GM12891 (cell line): ENCODE measurements at regions not wholly inside any gene's neighbourhood (a gene's known extent, or its start where the extent isn't known, plus 50 kb on each side); places are given as distances from the start of the nearest gene placed in this dataset.

Experiments used
- POLR2A ChIP-seq: IDR thresholded peaks from 2 replicates; pipeline ENCODE4 v1.6.1; 2011; ENCODE audit warnings: low read depth, low read length, control low read depth
- TAF1 ChIP-seq: IDR thresholded peaks from 2 replicates; pipeline ENCODE4 v1.6.1; 2011; ENCODE audit warnings: low read depth, low read length, control low read depth

DNA sequence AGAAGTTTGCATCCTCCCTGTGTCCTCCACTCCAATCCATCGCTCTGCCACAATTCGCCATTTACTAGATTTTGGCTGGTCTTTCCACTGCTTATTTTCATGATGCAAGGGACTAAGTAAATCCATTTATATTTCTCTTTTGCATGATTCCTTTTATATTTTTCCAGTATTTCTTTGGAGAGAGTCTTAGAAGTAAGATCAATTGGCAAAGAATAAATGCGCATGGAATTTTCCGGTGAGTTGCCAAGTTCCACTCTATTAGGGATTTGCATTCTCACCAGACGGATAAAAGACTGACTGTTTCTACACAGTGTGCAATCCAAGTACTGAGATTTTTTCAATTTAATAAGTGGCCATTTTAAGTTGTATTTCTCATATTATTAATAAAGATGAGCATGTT is 91.7 kb upstream of the PHACTR3 start:
- TF ChIP-seq POLR2A = no peak
- no peak for TF ChIP-seq TAF1
